Prostate gland (tissue), 2 donors: ENCODE measurements at regions not wholly inside any gene's neighbourhood (a gene's known extent, or its start where the extent isn't known, plus 50 kb on each side); places are given as distances from the start of the nearest gene placed in this dataset.

ENCODE experiments used
- DNase-seq: peaks from one replicate; pipeline ENCODE4 v3.0.0-alpha.2; 2019; ENCODE audit warnings: low spot score
- H3K27ac ChIP-seq, 2 donors: fragments of 200-600 bp; sonication (generic); 2 replicates each; pipeline ENCODE4 v1.5.1; 2017 to 2019
- H3K27me3 ChIP-seq: fragments of 200-600 bp; sonication (generic); replicated peaks from 2 replicates; pipeline ENCODE4 v1.5.1; 2019; ENCODE audit not compliant: insufficient read depth
- H3K36me3 ChIP-seq, 2 donors: fragments of 200-600 bp; sonication (generic); 1 replicate in 1 of 2; 2 replicates in 1 of 2; pipeline versions ENCODE4 v1.5.1 to v1.8.1; 2017 to 2019
- H3K4me1 ChIP-seq: fragments of 200-600 bp; sonication (generic); replicated peaks from 2 replicates; pipeline ENCODE4 v1.5.1; 2019
- H3K4me3 ChIP-seq, 2 donors: fragments of 200-600 bp; sonication (generic); 2 replicates each; pipeline ENCODE4 v1.5.1; 2017 to 2019
- H3K9me3 ChIP-seq: fragments of 200-600 bp; sonication (generic); 2 replicates; pipeline ENCODE4 v1.5.1; 2017
- CTCF ChIP-seq, 4 experiments: fragments of 200-600 bp in 2 of 4; fragments of 450-650 bp in 2 of 4; sonication (generic) in 2 of 4; IDR thresholded peaks; 1 replicate in 3 of 4; 2 replicates in 1 of 4; pipeline ENCODE4 v1.5.1; 2016 to 2019; ENCODE audit warnings: antibody characterized with exemption in 4 of 4, mild to moderate bottlenecking in 2 of 4, moderate library complexity in 2 of 4
- POLR2A ChIP-seq: fragments of 450-650 bp; IDR thresholded peaks from one replicate; pipeline ENCODE4 v1.6.1; 2016; ENCODE audit warnings: antibody characterized with exemption, mild to moderate bottlenecking
- POLR2AphosphoS5 ChIP-seq: sonication (generic); formaldehyde crosslinking; IDR thresholded peaks from one replicate; pipeline ENCODE4 v1.6.1; 2017; ENCODE audit warnings: antibody characterized with exemption
- WGBS: methylation state at CpG from one replicate; pipeline ENCODE4 v1.1.5; 2018; 5-methylcytosine and 5-hydroxymethylcytosine counted together
- intact Hi-C: fragments of 100-400 bp; cut with DNase I; formaldehyde crosslinking; loops from one replicate; pipeline ENCODE4 v1.14.2; 2022

- H3K36me3 ChIP-seq: no peaks in the 10 kb centered on the region
- no peaks in the 10 kb centered on the region for H3K9me3 ChIP-seq
- DNase-seq: no peak
- no peak overlapping the region for H3K27ac ChIP-seq
- H3K27me3 ChIP-seq: no peaks in the 10 kb centered on the region
- TF ChIP-seq CTCF (IDR thresholded peaks at IDR 0.05) (no peak), POLR2AphosphoS5 (no peak), POLR2A (no peak)
- intact Hi-C loops: no loop called here
- H3K4me3 ChIP-seq: no peak overlapping the region
- WGBS: 57% methylated on average over 4 of the region's 4 CpGs
- no peaks in the 10 kb centered on the region for H3K4me1 ChIP-seq
Measured at GRCh38 chr18:71105994-71106546, 817.2 kb downstream of the SOCS6 start.

GRCh38 chr18:71105078-71105819 is 816.4 kb downstream of the SOCS6 start:
- intact Hi-C loops: no loop called here
- H3K27ac ChIP-seq: no peak overlapping the region
- WGBS: 44% methylated on average over 6 of the region's 6 CpGs
- H3K9me3 ChIP-seq: no peaks in the 10 kb centered on the region
- no peaks in the 10 kb centered on the region for H3K27me3 ChIP-seq
- no peak overlapping the region for H3K4me3 ChIP-seq
- no peak for DNase-seq
- no peaks in the 10 kb centered on the region for H3K36me3 ChIP-seq
- no peak for TF ChIP-seq POLR2A
- no peak for TF ChIP-seq POLR2AphosphoS5
- no peaks in the 10 kb centered on the region for H3K4me1 ChIP-seq

DNA sequence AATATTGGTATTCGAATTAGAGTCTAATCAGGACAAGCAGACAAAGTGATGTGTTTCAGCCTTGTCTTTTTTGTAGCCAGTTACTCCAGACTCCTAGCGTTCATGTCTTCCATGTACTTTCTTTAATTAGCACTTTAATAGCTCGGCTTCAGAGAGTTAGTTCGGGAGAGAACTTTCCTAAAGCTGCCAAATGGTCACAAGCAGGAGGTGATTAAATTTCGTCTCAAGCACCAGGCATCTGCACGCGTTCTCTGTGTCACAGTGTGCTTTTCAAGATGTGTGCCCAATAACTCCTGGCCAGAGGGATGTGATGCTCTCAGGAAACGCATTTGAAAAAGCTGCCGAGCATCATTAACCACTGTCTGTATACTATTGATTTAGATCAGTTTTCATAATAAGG is 790.8 kb downstream of the SOCS6 start:
- 37% methylated on average over 9 of the region's 9 CpGs for WGBS
- TF ChIP-seq POLR2AphosphoS5 (no peak), POLR2A (no peak)
- no peak for DNase-seq
- H3K9me3 ChIP-seq: no peaks in the 10 kb centered on the region
- H3K4me3 ChIP-seq: no peak overlapping the region
- no peak overlapping the region for H3K27ac ChIP-seq
- no peaks in the 10 kb centered on the region for H3K36me3 ChIP-seq
- no peaks in the 10 kb centered on the region for H3K4me1 ChIP-seq
- no peaks in the 10 kb centered on the region for H3K27me3 ChIP-seq
- intact Hi-C loops: no loop called here

DNA sequence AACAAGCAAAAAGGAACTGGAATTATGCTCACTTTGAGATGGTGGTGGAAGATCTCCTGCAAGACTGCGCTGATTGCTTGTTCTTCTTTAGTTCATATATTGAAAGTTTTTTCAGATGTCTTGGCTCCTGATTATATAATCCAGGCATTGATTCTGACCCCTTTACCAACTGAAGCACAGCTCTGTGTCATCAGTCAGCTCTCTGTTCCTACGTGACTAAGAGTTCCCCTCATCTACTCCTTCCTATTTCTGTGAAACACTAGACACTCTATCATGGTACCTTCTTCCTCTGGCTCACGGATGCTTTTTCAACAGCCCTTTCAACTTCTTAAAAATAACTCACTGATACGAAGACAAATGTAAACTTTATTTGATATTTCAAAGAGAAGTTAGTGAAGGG is 788.6 kb downstream of the SOCS6 start:
- DNase-seq: no peak
- Histone ChIP-seq H3K27ac (no peak overlapping the region), H3K4me3 (no peak overlapping the region), H3K4me1 (no peaks in the 10 kb centered on the region), H3K9me3 (no peaks in the 10 kb centered on the region), H3K36me3 (no peaks in the 10 kb centered on the region), H3K27me3 (no peaks in the 10 kb centered on the region)
- TF ChIP-seq POLR2AphosphoS5 (no peak), CTCF (IDR thresholded peaks at IDR 0.05) (no peak), POLR2A (no peak)
- intact Hi-C loops: no loop called here
- 60% methylated on average over 4 of the region's 4 CpGs for WGBS

DNA sequence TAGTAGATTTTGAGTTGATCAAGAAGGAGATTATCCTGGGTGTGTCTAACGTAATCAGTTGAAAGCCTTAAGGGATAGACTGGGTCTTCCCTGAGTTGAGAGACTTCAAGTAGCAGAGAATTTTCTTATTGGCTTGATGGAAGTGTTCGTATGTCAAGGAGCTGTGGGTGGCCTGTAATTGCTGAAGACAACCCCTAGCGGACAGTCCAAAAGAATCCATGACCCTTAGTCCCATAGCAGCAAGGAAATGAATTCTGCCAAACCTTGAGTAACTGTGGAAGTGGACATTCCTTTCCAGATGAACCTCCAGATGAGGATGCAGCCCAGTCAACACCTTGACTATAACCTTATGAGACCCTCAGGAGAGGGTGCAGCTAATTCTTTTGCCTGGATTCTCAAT is 786.3 kb downstream of the SOCS6 start:
- Histone ChIP-seq H3K36me3 (no peaks in the 10 kb centered on the region), H3K9me3 (no peaks in the 10 kb centered on the region), H3K27ac (no peak overlapping the region), H3K27me3 (no peaks in the 10 kb centered on the region), H3K4me3 (no peak overlapping the region), H3K4me1 (no peaks in the 10 kb centered on the region)
- DNase-seq: no peak
- TF ChIP-seq POLR2A: no peak
- no peak for TF ChIP-seq POLR2AphosphoS5
- no peak for TF ChIP-seq CTCF (IDR thresholded peaks at IDR 0.05)
- intact Hi-C loops: no loop called here
- WGBS: 76% methylated on average over 3 of the region's 3 CpGs

GRCh38 chr18:71068338-71068737 is 779.5 kb downstream of the SOCS6 start:
- TF ChIP-seq CTCF (IDR thresholded peaks at IDR 0.05): no peak
- no peak for TF ChIP-seq POLR2A
- TF ChIP-seq POLR2AphosphoS5: no peak
- intact Hi-C loops: no loop called here
- Histone ChIP-seq H3K4me1 (no peaks in the 10 kb centered on the region), H3K27ac (no peak overlapping the region), H3K27me3 (no peaks in the 10 kb centered on the region), H3K4me3 (no peak overlapping the region), H3K36me3 (no peaks in the 10 kb centered on the region), H3K9me3 (no peaks in the 10 kb centered on the region)
- WGBS: 55% methylated on average over 6 of the region's 6 CpGs
- DNase-seq: no peak
